Erythroblast (primary cell): ENCODE measurements at regions not wholly inside any gene's neighbourhood (a gene's known extent, or its start where the extent isn't known, plus 50 kb on each side); places are given as distances from the start of the nearest gene placed in this dataset.
"Not testable (repeated sequence)": the region's sequence is repeated elsewhere in the genome, so short reads cannot be mapped to it uniquely, and the experiment has no call there.

ENCODE experiments used
- DNase-seq, 2 experiments: peaks; one replicate each; lab custom pipeline; 2025; lab: John Stamatoyannopoulos, UW
- GATA1 ChIP-seq: IDR thresholded peaks from 2 replicates; pipeline ENCODE4 v1.6.1; 2011; ENCODE audit warnings: low read depth, mild to moderate bottlenecking, control low read depth, low read length, moderate library complexity
- POLR2A ChIP-seq: IDR thresholded peaks from 2 replicates; pipeline ENCODE4 v1.6.1; 2011; ENCODE audit warnings: mild to moderate bottlenecking, low read length

DNA sequence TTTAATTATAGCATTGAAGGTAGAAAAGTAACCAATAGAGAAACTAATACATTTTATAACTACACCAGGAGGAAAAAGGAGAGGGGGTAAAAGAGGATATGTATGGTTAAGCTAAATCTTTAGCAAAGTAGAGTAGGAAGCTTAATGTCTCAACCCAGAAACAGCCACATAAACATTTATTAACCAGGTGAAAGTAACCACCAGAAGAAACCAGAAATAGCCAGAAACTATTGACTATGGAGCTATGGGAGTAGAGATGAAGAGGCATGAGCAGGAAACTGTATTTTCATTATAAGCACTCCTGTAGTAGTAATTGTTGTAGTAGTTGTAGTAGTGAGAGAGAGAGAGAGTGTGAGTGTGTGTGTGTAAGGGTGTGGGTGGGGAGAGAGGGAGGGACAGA, 617.5 kb upstream of the CHAC2 start:
- TF ChIP-seq GATA1 (no peak), POLR2A (no peak)
- DNase-seq: no peak

DNA sequence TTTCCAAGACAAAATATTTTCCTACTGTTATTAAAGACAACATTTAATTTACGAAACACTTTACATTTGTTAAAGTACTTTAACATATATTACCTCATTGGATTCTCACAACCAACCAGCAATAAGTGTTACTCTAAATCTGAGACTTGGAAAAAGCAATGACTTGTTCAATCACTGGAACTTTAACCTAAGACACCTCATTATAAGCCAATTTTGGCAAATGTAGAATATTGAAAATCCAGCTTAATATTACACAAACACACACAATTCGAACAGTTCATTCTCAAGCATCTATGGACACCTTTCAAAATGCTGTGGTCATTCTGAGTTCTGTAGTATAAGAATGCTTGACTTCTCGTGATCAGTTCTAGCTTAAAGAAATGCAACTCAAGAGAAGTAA, 619.4 kb upstream of the CHAC2 start:
- DNase-seq: no peak
- TF ChIP-seq POLR2A: no peak
- no peak for TF ChIP-seq GATA1

DNA sequence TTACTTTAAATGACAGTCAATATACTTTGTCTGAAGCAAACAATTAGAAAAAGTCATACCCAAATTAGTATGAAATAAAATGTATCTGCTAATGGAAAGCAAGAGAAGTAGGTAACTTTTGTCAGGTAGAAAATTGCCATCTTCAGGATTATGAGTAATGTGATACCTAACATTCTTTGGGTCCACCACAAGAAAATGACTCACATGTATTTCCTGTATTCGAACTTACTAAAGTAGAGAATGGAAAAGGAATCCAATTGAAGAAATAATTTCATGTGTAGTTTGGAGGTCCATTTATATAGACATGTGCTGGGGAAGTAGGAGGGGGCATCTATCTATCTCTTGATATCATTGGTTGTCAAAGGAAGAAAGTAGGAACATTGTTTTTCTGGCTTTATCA, 636.2 kb upstream of the CHAC2 start:
- DNase-seq: no peak
- TF ChIP-seq POLR2A: no peak
- no peak for TF ChIP-seq GATA1

DNA sequence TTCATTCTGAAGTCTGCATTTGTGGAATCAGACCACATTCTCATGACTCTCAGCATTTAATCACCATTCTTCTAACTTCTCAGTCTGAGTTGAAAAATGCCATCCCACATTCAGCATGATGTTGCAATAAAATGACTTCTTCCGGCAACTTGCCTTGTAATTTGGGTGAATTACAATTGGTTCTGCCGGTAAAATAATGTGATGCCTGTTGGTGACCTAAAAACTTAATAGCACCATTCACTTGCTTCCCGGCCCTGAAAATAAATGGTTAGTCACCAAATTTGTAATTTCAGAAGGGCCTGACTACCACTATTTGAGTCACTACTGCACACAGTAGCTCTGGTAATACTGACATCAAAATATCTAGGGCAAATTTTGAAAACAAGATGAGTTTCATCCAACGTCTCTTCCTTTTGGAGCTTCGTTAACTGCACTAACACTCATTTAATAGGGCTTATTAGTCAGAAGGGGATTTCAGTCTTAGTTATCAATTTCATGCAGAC, 637.1 kb upstream of the CHAC2 start:
- no peak for DNase-seq
- TF ChIP-seq GATA1 (no peak), POLR2A (no peak)

DNA sequence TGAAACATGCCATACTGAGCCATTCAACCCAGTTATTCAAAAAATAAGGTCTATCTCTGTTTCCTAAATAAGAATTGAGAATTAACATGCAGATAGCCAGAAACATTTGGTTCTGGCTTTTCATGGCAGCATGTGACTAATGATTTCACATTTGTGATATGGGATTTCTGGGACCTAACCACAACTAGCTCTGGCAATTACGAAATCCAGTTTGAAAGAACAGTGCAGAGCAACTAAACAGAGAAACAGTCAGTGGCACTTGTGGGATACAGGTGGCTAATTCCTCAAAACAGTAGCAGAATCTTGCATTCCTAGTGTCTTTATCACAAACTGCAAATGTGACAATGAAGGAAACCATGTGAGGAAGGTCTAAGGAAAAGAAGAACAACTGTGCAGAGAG, 637.8 kb upstream of the CHAC2 start:
- no peak for TF ChIP-seq POLR2A
- no peak for TF ChIP-seq GATA1
- DNase-seq: no peak

DNA sequence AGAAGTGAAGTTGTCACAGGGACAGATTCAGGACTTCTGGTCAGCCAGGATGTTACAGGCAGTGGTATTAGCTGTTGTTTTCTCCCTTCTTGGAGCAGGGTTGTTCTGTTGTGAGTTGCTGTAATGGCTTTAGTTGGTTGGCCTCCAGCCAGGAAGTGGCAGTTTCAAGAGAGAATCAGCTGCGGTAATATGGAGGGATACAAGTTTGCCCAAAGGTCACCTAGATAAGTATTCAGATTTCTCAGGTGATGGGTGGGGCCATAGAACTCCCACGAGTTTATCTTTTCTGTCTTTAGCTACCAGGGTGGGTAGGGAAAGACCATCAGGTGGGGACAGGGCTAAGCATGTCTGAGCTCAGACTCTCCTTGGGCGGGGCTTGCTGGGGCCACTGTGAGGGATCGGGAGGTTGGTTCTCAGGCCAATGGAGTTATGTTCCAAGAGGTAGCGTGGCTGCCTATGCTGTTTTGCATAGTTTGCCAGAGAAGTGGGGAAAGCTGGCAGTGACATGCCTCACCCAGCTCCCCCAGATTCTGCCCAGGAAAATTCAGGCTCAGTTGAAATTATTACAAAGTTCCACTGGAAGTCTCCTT, 640.4 kb upstream of the CHAC2 start:
- TF ChIP-seq GATA1: no peak
- TF ChIP-seq POLR2A: no peak
- no peak for DNase-seq

DNA sequence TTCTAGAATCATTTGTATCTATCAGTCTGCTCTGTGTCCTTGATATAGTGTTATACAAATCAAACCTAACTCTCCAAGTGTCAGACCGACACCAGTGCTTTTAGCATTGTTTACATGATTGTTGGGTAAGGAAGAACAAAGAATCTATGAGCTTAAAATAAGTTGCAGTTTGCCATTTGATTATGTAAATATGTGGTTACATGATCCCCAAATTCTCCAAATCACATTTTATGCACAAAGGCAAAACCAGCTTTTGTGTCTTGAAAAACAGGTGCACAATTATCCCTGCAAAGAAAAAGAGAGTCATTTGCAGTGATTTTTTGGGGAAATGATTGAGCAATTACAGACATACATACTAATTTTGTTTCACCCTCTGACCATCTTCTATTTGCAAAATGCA, 652.6 kb upstream of the CHAC2 start:
- TF ChIP-seq POLR2A (no peak), GATA1 (no peak)
- DNase-seq: no peak

DNA sequence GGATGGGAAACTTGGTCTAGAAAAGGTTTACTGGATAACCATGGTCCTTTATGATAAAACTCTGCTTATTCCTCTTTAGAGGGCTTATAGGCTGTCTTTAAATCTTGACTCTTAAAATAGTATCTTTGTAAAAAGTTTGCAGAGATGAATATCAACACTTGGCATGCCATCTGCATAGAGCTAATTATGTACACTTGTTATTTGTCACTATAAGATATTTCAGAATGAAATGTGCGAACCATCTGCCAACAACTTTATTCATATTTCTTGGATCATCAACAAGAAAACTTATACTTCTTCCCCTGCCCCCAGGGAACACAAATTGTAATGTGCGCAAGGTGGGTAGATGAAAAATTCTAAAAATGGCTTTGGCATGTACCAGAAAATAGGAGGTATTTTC, 653.0 kb upstream of the CHAC2 start:
- no peak for DNase-seq
- TF ChIP-seq GATA1 (no peak), POLR2A (no peak)

DNA sequence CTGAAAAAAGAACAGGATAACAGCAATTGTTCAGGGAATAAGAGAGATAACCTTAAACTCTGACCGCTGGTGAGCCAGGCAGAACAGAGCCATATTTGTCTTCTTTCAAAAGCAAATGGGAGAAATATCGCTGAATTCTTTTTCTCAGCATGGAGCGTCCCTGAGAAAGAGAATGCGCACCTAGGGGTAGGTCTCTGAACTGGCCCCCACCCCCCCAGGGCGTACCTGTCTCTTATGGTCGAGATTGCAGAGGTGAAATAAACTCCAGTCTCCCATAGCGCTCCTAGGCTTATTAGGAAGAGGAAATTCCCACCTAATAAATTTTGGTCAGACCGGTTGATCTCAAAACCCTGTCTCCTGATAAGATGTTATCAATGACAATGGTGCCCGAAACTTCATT, 655.2 kb upstream of the CHAC2 start:
- DNase-seq: not testable (repeated sequence)

DNA sequence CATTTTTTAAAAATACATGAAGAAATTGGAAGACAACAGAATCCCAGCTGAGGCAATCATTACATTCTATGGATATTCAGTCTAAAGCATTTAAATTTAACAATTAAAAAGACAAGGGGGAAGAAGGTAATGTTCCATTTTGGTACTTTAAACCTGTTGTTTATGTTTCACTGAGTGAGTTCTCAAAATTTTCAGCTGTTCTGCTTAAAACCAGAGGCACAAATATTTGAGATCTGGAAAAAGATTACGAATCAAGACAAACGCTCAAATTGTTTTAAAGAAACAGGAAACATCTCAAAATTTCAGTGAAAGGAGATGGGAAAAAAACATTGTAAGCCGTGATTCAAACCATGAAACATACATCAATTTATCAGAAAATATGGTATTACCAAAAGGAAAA, 656.2 kb upstream of the CHAC2 start:
- no peak for DNase-seq
- no peak for TF ChIP-seq POLR2A
- TF ChIP-seq GATA1: no peak

DNA sequence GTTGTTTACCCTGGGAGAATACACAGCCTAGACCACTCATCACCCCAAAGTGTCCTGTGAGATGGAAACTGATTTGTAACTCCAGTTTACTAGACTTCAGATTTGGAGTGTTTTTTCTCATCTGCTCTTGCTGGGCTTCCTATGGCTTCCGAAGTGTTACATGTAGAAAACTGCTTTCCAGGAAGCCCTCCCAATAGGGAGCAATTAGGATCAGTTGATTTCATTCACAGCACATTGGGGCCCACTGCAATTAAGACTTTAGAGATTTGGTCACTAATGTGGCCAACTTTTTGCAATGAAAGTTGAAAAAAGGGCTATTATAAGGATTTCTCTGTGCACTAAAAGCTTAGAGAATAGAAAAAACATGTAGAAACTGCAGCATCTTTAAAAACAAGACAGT, 656.6 kb upstream of the CHAC2 start:
- TF ChIP-seq GATA1: no peak
- no peak for TF ChIP-seq POLR2A
- DNase-seq: no peak

DNA sequence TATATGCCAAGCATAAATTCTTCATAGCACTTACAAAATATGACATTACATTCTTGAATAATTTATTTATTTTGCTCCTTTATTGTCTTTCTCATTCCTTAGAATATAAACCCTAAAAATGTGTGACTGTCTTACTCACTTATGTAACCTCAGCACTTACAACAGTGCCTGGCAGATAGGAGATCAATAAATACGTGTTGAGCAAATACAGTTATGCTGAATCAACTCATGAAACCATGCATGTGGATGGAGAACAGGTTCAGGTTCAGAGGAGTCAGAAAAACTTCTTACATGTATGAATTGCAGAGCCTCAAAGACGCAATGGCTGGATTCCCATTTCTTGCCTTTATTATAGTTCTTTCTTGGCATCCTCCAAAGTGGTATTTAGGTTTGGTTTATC, 659.4 kb upstream of the CHAC2 start:
- TF ChIP-seq GATA1 (no peak), POLR2A (no peak)
- no peak for DNase-seq

DNA sequence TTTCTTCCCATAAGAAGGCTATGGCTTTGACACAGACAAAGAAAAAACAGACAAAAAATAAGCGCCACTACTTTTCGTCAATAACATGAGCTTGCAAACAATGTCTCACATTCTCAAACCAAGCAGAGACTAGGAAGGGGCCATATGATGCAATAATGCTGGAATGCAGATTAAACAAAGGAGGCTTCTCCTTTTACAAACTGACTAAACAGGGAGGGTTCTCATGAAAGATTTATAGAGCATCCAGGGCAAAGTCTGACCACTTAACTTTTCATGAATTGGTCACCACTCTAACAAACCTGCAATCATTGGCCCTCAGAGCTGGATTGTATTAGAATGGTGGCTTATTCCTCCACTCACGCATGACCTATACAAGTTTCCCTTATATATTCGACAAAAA, 663.3 kb upstream of the CHAC2 start:
- TF ChIP-seq GATA1 (no peak), POLR2A (no peak)

DNA sequence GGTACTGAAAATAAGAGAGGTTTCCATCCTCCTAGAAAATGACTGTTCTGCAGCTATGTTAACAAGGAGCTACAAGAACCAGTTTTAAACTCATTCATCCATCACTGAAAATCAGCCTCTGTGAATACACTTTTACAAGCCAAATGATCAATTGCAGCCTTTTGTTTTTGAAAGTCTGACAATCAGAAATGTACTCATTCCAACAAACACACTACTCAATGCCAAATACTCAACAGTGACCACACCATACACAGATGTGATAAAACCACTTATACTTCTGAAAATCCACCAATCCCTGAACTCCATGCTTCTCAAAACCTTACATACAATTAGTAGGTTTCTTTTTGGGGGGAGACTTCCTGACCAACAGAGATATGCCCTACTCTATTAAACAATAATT, 663.9 kb upstream of the CHAC2 start:
- DNase-seq: no peak
- TF ChIP-seq POLR2A (no peak), GATA1 (no peak)

More for the DNA sequence above, 663.3 kb upstream of the CHAC2 start:
- DNase-seq: no peak

DNA sequence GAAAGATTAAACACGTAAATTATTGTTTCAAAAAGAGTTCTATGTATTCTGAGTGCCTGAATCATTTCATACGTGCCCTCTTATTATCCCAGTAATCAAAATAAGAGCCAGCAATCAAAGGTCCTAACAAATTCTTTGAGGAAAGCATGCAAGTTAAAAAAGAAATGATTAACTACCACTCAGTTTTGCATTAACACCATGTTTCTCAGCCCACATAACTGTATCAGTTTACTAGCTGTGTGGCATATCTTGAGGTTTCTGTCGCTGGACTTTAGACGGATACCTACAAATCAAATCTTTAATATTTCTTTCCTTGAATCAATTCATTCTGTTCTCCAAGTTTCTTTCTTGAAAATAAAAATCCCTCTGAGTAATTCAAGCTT, 668.9 kb upstream of the CHAC2 start:
- no peak for TF ChIP-seq POLR2A
- no peak for TF ChIP-seq GATA1
- DNase-seq: no peak

DNA sequence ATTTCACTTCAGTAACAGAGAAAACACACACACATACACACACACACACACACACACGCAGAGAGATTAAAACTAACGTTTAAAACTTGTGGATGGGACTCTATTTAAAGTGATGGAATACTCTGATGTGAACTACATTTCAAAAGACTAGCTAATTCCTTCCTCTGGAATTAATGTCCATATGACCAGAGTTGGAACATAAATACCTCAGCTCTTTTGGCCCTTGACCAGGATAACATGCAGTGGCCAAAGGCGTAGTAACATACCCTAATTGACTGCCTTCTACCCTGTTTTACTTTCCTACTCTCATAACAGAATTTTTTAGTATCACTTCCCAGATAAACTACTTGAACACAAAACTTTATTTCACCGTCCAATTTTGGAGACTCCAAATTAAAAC, 671.3 kb upstream of the CHAC2 start:
- DNase-seq: no peak

More for the DNA sequence above, 671.3 kb upstream of the CHAC2 start:
- TF ChIP-seq POLR2A (no peak), GATA1 (no peak)
